SK-N-SH treated with all-trans-retinoic acid at 6 μM for 48 hours (cell line): ENCODE measurements at regions not wholly inside any gene's neighbourhood (a gene's known extent, or its start where the extent isn't known, plus 50 kb on each side); places are given as distances from the start of the nearest gene placed in this dataset.

Experiments
- ARNTL ChIP-seq: fragments of 450-650 bp; formaldehyde crosslinking; IDR thresholded peaks from 2 replicates; pipeline ENCODE4 v1.5.0; 2020; ENCODE audit warnings: low read depth, mild to moderate bottlenecking, moderate library complexity, borderline replicate concordance
- BACH2 ChIP-seq: fragments of 250-450 bp; sonication (Bioruptor Pico); IDR thresholded peaks from 2 replicates; pipeline ENCODE4 v1.9.0; 2021; ENCODE audit warnings: mild to moderate bottlenecking, borderline replicate concordance
- ZC3H10 ChIP-seq: fragments of 250-450 bp; sonication (Bioruptor Pico); IDR thresholded peaks from 2 replicates; pipeline ENCODE4 v1.5.1; 2021; ENCODE audit warnings: mild to moderate bottlenecking, moderate library complexity
- ZFP3 ChIP-seq: fragments of 250-450 bp; sonication (Bioruptor Pico); IDR thresholded peaks from 2 replicates; pipeline ENCODE4 v1.5.0; 2020; ENCODE audit warnings: mild to moderate bottlenecking, moderate library complexity
- ZNF8 ChIP-seq: fragments of 450-650 bp; formaldehyde crosslinking; IDR thresholded peaks from 2 replicates; pipeline ENCODE4 v1.5.0; 2020; ENCODE audit warnings: mild to moderate bottlenecking, moderate library complexity
- TF ChIP-seq, protein P1 (sequence below): fragments of 250-450 bp; sonication (Bioruptor Pico); IDR thresholded peaks from 2 replicates; pipeline ENCODE4 v1.8.0; 2020; ENCODE audit warnings: mild to moderate bottlenecking, moderate library complexity, borderline replicate concordance
- TF ChIP-seq, protein P2 (sequence below): fragments of 250-450 bp; sonication (Bioruptor Pico); IDR thresholded peaks from 2 replicates; pipeline ENCODE4 v1.5.1; 2020; ENCODE audit warnings: low read depth, mild to moderate bottlenecking, moderate library complexity
- TF ChIP-seq, protein P3 (sequence below): fragments of 250-450 bp; sonication (Bioruptor Pico); IDR thresholded peaks from 2 replicates; pipeline ENCODE4 v1.5.0; 2020; ENCODE audit warnings: mild to moderate bottlenecking, moderate library complexity

DNA sequence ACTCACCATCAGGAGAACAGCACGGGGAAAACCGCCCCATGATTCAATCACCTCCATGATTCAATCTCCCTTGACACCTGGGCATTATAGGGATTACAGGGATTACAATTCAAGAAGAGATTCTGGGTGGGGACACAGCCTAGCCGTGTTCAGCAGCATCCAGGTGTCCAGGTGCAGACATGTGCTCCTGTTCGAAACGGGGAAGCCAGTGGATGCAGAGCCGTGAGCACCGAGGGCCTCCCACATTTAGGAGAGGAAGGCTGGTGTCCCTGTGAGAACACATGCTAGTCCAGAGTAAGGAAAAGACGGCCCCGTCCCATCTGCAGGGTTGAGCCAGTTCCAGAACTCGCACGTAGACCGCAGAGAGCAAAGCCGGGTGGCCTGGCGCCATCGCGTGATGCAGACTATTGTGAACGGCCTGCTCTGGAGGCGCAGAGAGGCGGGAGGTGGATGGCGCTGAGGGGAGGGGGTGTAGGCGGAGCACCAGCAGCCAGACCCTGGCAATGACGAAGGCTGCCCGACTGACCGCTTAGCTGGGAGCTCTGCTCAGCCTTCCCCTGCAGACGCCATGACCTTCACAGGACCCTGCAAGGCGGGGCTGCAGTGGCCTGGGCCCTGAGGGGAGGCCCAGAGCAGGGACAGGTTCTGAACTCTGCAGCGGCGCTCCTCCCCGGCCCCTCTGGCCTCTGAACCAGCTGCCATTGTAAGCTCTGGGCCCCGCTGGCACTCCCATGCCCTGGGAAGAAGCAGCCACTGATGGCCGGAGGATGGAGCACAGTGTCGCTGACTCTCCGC is 141.6 kb upstream of the TCERG1L start:
- TF ChIP-seq ZNF8 (CRISPR knock-in tag): no peak
- TF ChIP-seq, protein P1, sequence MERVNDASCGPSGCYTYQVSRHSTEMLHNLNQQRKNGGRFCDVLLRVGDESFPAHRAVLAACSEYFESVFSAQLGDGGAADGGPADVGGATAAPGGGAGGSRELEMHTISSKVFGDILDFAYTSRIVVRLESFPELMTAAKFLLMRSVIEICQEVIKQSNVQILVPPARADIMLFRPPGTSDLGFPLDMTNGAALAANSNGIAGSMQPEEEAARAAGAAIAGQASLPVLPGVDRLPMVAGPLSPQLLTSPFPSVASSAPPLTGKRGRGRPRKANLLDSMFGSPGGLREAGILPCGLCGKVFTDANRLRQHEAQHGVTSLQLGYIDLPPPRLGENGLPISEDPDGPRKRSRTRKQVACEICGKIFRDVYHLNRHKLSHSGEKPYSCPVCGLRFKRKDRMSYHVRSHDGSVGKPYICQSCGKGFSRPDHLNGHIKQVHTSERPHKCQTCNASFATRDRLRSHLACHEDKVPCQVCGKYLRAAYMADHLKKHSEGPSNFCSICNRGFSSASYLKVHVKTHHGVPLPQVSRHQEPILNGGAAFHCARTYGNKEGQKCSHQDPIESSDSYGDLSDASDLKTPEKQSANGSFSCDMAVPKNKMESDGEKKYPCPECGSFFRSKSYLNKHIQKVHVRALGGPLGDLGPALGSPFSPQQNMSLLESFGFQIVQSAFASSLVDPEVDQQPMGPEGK (CRISPR knock-in tag): no peak
- TF ChIP-seq, protein P2, sequence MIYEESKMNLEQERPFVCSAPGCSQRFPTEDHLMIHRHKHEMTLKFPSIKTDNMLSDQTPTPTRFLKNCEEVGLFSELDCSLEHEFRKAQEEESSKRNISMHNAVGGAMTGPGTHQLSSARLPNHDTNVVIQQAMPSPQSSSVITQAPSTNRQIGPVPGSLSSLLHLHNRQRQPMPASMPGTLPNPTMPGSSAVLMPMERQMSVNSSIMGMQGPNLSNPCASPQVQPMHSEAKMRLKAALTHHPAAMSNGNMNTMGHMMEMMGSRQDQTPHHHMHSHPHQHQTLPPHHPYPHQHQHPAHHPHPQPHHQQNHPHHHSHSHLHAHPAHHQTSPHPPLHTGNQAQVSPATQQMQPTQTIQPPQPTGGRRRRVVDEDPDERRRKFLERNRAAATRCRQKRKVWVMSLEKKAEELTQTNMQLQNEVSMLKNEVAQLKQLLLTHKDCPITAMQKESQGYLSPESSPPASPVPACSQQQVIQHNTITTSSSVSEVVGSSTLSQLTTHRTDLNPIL: no peak
- TF ChIP-seq ZFP3: no peak
- no peak for TF ChIP-seq ARNTL (CRISPR knock-in tag)
- no peak for TF ChIP-seq BACH2
- no peak for TF ChIP-seq ZC3H10 (CRISPR knock-in tag)
- TF ChIP-seq, protein P3, sequence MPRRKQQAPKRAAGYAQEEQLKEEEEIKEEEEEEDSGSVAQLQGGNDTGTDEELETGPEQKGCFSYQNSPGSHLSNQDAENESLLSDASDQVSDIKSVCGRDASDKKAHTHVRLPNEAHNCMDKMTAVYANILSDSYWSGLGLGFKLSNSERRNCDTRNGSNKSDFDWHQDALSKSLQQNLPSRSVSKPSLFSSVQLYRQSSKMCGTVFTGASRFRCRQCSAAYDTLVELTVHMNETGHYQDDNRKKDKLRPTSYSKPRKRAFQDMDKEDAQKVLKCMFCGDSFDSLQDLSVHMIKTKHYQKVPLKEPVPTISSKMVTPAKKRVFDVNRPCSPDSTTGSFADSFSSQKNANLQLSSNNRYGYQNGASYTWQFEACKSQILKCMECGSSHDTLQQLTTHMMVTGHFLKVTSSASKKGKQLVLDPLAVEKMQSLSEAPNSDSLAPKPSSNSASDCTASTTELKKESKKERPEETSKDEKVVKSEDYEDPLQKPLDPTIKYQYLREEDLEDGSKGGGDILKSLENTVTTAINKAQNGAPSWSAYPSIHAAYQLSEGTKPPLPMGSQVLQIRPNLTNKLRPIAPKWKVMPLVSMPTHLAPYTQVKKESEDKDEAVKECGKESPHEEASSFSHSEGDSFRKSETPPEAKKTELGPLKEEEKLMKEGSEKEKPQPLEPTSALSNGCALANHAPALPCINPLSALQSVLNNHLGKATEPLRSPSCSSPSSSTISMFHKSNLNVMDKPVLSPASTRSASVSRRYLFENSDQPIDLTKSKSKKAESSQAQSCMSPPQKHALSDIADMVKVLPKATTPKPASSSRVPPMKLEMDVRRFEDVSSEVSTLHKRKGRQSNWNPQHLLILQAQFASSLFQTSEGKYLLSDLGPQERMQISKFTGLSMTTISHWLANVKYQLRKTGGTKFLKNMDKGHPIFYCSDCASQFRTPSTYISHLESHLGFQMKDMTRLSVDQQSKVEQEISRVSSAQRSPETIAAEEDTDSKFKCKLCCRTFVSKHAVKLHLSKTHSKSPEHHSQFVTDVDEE: no peak
